Stromal cell of bone marrow (primary cell): ENCODE measurements at regions not wholly inside any gene's neighbourhood (a gene's known extent, or its start where the extent isn't known, plus 50 kb on each side); places are given as distances from the start of the nearest gene placed in this dataset.

Experiments
- DNase-seq: peaks from one replicate; pipeline ENCODE4 v3.0.0-alpha.2; 2012; ENCODE audit warnings: low read depth

DNA sequence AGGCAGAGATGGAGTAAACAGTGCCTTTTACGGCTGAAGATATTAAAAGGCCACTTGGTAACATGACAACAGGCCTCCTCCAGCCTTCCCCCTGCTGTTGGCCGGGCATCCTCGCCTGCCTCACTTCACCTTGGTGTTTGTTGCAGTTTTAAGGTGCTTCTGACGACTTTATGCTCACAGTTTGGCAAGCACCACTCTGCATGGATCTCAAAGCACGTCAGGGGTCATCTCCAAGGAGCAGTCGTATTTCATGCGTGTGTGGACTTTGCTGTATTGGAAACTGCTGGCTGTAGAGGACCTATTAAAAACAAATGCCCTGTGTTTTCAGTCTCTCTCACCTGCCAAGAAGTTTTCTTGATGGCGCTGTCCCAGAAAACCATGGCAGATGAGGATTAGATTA, 483.1 kb downstream of the RPS24 start:
- DNase-seq: no peak

- no peak for DNase-seq
Measured at GRCh38 chr10:78518224-78518623, 484.6 kb downstream of the RPS24 start.

- no peak for DNase-seq
Measured at GRCh38 chr10:78520737-78521430, 487.2 kb downstream of the RPS24 start.

DNA sequence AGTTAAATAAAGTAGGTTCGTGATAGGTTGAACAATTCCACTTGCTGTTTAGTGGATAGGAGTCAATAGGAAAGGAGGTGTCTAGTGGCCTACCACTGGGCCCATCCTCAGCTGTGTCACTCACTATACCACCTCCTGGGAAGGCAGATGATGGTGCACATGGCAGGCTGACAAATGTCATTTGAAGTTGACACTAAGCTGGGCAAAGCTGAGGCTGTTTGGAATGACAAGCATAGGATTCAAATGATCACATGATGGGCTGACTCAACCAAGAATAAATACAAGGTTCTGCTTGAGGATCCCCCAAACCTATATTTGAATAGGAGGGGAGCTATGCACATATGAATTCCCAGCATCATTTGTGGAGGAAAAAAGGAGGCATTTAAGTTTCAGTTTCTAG, 489.8 kb downstream of the RPS24 start:
- no peak for DNase-seq

DNA sequence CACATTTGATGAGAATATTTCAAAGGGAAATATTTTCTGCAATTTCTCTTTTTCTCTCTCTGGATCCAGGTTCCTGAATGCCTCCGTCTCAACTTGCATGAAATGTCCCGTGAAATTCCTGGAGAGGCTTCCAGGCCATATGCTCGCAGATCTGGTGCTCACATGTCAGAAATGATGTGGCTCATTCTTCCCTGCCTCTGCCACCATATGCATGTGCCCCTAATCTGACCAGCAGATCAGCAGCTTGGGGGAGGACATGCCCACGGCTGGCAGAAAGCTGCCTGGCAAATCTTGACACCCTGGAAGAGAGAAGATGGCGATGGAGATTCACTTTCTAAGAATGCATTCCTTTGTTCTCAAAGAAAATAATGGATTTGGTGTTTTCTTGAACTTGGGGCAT, 490.7 kb downstream of the RPS24 start:
- no peak for DNase-seq

GRCh38 chr10:78524941-78525340, 491.3 kb downstream of the RPS24 start:
- DNase-seq: no peak

DNA sequence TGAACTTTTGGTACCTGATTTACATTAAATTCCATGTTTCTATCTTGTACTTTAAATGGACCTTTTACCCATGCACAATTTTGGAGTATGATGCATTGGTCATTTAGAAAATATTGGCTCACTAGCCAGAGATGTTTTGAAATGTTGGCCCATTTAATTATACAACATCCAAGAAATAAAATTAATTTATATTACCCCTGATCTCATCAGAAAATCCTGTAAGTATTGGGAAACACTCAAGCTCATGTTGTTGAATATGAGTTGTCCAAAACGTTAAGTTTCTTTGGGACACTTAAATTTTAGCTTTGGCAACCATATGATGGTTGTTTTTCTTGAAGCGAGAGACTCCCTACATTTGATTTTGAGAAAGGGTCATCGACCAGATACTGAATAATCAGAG, 492.7 kb downstream of the RPS24 start:
- no peak for DNase-seq

DNA sequence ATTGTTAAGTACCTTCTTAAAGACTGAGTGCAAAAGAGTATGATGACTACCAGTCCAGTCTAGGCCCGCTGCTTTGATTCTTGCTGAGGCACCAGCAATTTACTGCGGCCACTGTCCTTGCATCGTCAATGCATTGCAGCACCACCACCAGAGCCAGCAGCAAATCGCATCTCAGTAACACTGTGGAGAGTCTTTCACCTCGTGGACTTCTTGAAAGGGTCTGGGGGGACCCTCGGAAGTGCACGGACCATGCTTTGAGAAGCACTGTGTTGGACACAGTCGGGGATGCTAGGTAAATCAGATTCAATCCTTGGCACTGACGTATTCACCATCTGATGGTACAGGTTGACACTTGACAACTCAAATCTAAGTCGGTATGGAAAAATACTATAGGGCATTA, 493.6 kb downstream of the RPS24 start:
- no peak for DNase-seq

- no peak for DNase-seq
Measured at GRCh38 chr10:78528749-78529204, 495.1 kb downstream of the RPS24 start.

DNA sequence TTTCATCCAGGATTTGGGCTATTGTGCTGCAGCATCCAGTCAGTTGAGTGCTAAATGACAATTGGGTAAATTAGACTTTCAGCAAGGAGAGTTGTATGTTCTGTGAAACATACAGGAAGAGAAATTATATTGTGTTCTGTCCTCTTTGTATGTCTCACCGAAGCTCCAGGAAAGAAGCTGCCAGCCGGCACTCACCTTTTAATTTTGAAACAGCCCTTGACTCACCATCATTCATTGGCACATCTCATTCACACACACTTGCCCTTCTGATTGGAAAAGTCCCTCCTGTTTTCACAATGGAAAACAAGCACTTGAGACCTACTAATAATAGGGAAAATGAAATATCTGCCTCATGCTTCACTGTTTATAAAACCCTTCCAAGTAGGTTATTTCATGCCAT, 495.6 kb downstream of the RPS24 start:
- DNase-seq: no peak

GRCh38 chr10:78531088-78531487, 497.4 kb downstream of the RPS24 start:
- DNase-seq: no peak

DNA sequence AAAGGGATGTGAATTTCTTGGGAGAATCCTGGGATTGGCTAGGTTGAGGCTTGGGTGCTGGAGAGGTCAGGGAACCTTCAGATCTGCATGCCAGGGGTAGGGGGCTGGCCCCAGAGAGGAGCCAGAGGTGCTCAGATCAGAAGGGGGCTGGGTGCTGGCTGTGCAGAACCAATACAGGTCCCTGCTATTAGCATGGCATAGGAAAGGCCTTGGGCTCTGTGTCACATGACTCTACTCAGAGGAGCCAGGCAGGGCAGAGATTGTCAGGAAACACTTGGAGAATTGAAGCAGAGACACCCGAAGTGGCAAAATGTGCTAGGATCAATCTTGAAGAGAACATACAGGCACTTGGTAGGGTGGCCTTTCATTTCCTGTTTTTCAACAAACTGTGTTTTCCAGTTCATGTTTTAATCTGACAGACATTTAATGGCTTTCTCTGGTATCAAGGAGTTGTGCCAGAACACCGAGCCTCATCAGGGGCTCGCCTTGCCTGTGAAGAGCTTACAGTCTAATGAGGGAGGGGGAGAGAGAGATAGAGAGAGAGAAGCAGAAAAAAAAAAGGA, 498.9 kb downstream of the RPS24 start:
- no peak for DNase-seq

- no peak for DNase-seq
Measured at GRCh38 chr10:78533098-78533497, 499.4 kb downstream of the RPS24 start.

DNA sequence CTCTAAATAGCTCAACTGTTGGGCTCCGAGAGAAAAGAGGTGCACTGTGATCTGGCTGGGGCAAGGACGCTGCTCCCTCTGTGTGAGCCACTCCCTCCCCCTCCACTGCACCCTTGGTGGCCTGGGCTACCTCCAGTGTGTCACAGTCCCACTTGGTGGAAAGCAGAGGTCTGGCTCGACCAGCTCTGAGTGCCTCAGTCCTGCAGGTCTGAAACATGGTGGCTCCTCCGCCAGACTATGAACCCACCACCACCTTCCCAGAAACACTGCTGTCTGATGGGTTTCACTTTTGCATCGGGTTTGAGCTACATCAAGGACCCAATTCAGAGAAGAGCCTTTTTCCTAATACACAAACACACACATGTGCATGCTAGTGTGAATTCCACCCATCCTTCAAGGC, 500.1 kb downstream of the RPS24 start:
- DNase-seq: no peak

DNA sequence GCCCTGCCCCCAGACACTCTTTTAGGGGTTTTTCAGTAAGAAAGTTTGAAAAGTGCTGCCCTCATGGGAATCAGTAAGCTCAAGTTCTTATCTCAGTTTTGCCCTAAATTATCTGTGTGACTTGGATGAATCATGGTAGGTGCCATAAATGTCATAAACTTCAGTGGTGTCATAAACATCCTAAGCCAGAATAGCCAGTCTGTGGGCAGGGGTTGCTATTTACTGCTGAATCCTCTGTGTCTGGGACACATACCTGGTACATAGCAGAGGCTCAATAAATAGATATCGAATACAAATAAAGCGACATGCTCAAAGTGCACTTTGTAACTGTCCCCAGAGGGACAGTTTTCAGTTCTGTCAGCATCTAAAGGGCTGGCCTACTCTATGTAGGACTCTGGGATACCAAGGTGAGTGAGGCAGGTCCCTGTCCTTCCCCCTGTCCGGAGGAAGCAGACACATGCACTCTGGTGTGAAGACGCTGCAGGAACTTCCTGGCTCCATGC, 502.1 kb downstream of the RPS24 start:
- no peak for DNase-seq

DNA sequence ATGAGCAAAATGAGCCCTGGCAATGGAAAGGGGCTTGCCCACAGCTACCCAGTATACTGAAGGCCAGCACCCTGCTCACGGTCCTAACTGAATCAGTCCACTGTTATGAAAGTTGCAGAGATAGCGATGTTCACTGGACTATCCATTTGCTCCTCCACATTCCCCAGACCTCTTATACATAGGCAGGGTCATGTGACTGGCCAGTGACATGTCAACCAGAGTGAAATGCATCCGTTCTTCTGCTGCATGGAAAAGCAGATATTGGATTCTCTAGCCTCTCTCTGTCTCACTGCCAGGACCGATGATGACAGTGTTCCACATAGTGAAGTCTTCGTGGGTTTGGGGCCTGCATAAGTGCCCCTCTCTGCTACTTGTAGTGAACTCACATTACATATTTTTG, 503.4 kb downstream of the RPS24 start:
- DNase-seq: no peak

DNA sequence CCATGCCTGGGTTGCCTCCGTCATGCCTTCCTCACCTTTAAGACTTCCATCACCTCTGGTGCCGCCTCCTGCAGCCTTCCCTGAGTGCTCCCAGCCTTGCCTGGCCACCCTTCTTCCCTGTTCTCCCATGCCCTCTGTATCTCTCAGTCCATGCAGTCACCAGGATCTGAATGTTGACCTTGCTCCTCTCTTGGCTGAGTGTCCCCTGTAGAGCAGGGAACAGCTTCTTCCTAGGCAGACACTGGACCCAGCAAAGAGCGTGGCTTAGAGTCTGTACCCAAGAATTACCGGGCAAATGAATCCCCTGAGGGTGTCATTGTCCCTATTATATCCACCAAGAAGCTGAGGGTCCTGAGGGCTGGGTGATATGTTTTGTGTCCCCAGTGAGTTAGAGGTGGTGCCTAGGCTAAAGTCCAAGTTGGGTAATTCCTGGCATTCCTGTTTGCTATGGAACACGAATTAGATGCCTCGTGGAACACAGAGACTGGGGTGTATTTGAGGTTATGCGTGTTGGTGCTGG, 505.6 kb downstream of the RPS24 start:
- DNase-seq: no peak

DNA sequence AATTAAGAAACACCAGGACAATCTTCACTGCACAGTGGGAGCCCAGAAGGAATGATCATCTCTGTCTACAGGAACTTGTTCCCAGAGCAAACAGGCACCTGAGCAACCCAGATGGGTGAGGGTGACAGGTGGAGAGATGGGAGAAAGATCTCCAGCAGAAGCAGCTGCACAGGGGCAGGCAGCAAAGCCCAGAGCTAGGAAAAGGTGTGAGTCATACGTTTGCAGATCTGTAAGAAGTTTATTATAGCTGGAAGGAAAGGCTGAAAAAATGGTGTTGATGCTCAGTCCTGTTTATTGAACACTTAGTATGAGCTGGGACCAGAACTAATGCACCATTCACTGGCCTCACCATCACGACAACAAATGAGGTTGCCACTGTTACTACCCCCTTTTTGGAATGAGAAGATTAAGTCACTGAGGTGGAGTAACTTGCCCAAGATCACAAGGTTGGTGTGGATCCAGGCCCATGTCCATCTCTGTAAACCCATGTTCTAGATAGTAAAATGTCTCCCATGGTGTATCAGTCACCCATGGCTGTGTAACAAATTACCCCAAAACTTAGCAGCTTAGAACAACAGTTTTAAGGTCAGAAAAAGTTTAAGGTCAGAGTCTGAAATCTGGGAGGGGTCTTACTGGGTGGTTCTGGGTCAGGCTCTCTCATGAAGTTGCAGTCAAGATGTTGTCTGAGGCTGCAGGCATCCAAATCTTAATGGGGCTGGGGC, 506.9 kb downstream of the RPS24 start:
- no peak for DNase-seq

DNA sequence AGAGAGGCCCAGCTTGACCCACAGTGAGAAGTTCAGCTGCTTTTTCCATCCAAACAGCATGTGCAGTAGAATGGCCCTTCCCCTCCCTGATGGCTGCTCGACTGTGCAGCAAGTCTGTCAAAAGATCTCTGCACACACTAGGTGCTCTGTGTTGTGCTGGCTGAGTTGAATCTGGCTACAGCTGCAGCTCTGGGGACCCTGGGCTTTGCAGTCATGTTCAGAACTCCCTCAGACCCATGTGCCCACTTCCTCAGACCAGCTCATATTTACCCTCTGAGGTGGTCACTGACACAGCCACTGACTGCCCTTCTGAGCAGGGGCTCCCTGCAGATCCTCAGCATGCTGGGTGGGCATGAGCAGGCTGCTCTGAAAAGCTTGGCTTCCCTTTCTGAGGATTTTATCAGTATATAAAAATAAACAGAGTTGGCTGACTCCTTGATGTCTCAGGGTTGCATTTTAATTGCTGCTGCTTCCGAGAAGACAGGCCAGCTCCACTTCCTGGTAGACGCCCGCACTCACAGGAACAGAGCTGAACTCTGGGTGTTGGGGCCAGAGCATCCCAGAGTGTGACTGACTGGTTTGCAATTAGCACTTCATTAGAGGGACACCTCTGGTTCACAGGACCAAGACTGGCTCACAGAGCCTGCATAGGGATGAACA, 507.9 kb downstream of the RPS24 start:
- no peak for DNase-seq

DNA sequence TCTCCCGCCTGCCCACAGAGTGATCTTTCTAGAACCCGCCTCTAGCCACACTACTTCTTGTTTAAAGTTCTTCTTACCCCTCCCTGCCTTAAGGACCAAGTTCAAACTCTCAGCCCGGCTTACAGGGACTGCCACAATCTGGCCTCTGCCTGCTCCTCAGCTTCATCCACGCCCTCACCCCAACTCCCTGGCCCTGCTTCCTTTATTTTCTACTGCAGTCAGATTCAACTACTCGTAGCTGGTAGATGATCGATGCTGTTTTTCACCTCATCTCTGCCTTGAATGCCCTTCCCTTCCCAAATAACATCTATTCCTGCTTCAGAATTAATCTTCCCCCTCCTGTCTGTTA, 508.5 kb downstream of the RPS24 start:
- no peak for DNase-seq

DNA sequence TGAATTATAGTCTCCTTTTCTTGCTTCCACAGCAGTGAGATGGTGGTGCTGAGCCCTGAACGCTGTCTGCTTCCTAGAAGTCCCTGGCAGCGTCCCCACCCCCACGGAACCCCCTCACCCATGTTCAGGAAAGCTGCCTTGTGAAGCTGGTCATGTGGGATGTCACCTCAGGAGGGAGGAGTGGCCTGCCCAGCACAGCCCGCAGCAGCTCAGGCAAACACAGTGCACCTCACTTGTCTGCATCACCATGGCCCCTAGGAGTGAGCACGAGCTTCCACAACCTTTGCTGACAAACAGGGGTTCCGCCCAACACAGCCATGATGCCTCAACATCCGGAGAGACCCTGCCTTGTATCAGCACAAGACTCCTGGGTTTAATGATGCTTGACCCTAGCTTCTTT, 508.9 kb downstream of the RPS24 start:
- no peak for DNase-seq

DNA sequence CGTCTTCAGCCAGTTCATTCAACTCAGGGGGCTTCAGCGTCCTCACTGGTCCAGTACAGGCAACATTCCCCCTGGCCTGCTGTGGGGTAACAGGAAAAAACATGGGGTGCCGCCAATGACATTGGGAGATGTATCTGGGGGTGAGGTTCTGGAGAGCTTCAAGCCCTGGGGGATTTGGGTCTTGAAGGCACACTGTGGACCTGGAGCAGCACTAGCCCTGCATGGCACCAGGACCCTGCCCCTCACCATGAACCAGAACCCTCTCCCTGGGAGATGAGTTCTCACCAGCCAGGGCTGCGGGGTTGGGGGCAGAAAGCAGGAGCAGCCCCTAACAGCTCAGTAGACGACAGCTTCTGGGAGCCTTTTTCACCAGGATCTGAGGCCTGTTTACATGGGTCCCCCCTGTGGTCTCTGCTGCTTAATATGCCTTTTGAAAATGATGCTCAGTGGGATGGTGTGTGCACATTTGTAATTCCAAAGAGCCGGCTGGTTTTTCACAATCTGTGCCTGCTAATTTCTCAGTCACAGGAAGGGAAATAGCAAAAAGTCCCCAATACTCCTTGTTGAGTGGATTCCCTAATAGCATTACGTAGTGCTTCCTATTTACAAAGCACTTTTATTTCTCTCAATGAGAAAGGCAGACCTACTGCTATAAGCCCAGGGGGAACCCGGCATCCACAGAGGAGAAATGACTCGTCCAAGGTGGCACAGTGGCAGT, 509.5 kb downstream of the RPS24 start:
- DNase-seq: no peak
